Neural crest cell (in vitro differentiated cells): ENCODE measurements at regions not wholly inside any gene's neighbourhood (a gene's known extent, or its start where the extent isn't known, plus 50 kb on each side); places are given as distances from the start of the nearest gene placed in this dataset.

Source experiments
- DNase-seq: peaks from one replicate; pipeline ENCODE4 v3.0.0; 2021; ENCODE audit warnings: low read depth, mixed read lengths, low spot score
- H3K27ac Mint-ChIP-seq: one replicate; pipeline ENCODE4 v1.8.0; 2021; ENCODE audit warnings: mild to moderate bottlenecking, mixed read lengths; ENCODE audit not compliant: unreplicated experiment
- H3K27me3 Mint-ChIP-seq: 2 replicates; pipeline ENCODE4 v1.8.0; 2021; ENCODE audit warnings: low read depth, mild to moderate bottlenecking, mixed read lengths
- H3K36me3 Mint-ChIP-seq: 2 replicates; pipeline ENCODE4 v1.8.0; 2021; ENCODE audit warnings: low read depth, mild to moderate bottlenecking, mixed read lengths
- H3K4me1 Mint-ChIP-seq: 2 replicates; pipeline ENCODE4 v1.8.0; 2021; ENCODE audit warnings: mixed read lengths
- H3K4me3 Mint-ChIP-seq: one replicate; pipeline ENCODE4 v1.8.0; 2021; ENCODE audit warnings: mild to moderate bottlenecking, mixed read lengths
- H3K9me3 Mint-ChIP-seq: 2 replicates; pipeline ENCODE4 v1.8.0; 2021; ENCODE audit warnings: mixed read lengths
- TF ChIP-seq, protein P1 (sequence below): fragments of 200-600 bp; sonication (generic); conservative IDR thresholded peaks from 2 replicates; pipeline ENCODE4 v1.5.0; 2021; ENCODE audit warnings: antibody characterized with exemption, mild to moderate bottlenecking

DNA sequence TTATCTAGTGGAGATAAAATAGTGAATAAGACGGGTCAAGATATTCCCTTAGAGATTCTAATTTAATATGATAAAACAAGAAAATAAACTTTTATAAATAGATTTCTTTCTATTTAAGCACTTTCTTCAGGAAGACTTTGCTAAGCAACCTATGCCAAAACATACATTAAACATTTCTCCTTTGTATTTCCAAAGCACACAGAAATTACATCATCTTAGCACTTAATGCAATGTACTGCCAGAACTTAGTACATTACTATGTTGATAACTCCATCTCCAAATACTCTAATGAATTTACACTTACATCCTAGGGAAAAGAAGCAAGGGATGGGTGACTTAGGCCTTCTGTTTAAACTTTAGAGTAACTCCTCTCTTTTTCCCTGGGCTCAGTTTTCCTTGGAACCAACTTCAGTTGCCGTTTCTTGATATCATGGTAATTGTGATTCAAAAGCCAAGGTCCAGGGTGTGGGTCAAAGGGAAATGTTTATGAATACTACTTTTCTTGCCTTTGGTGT is 322.6 kb upstream of the PCDH20 start:
- Mint-ChIP-seq H3K9me3 (no peaks in the 10 kb centered on the region), H3K27ac (no peak overlapping the region), H3K4me1 (no peaks in the 10 kb centered on the region), H3K4me3 (no peak overlapping the region), H3K27me3 (no peaks in the 10 kb centered on the region), H3K36me3 (no peaks in the 10 kb centered on the region)
- no peak for DNase-seq
- TF ChIP-seq, protein P1, sequence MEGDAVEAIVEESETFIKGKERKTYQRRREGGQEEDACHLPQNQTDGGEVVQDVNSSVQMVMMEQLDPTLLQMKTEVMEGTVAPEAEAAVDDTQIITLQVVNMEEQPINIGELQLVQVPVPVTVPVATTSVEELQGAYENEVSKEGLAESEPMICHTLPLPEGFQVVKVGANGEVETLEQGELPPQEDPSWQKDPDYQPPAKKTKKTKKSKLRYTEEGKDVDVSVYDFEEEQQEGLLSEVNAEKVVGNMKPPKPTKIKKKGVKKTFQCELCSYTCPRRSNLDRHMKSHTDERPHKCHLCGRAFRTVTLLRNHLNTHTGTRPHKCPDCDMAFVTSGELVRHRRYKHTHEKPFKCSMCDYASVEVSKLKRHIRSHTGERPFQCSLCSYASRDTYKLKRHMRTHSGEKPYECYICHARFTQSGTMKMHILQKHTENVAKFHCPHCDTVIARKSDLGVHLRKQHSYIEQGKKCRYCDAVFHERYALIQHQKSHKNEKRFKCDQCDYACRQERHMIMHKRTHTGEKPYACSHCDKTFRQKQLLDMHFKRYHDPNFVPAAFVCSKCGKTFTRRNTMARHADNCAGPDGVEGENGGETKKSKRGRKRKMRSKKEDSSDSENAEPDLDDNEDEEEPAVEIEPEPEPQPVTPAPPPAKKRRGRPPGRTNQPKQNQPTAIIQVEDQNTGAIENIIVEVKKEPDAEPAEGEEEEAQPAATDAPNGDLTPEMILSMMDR: no peak

DNA sequence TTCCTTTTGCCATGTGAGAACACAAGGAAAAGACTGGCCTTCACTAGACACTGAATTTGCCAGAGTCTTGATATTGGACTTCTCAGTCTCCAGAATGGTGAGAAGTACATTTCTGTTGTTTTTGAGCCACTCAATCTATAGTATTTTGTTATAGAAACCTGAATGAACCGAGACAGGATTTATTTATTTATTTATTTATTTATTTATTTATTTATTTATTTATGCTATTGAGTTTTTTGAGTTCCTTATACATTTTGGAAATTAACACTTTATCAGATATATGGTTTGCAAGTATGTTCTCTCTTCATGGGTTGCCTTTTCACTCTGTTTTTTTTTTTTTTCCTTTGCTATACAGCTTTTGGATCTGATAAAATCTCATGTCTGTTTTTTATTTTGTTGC is 319.0 kb upstream of the PCDH20 start:
- H3K27me3 Mint-ChIP-seq: no peaks in the 10 kb centered on the region
- H3K36me3 Mint-ChIP-seq: no peaks in the 10 kb centered on the region
- DNase-seq: no peak
- no peaks in the 10 kb centered on the region for H3K9me3 Mint-ChIP-seq
- TF ChIP-seq, protein P1: no peak
- no peak overlapping the region for H3K27ac Mint-ChIP-seq
- H3K4me3 Mint-ChIP-seq: no peak overlapping the region
- H3K4me1 Mint-ChIP-seq: no peaks in the 10 kb centered on the region

DNA sequence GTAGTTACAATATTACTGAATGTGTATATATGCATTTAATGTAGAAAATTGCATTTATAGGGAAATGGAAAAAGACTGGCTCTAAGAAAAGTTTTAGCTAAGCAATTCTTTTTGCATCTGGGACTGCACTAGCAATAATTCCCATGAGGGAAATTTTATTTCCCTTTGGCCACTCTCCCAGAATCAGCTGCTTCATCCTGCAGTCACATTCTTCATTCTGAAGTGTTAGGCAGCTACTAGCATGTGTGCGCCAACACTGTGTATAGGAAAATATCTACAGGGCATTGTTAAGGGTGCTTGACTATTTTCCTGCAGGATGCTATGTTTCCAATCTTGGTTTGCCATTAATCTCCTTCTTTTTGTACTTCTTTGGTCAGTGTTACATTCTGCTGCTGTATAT is 312.8 kb upstream of the PCDH20 start:
- H3K27ac Mint-ChIP-seq: no peak overlapping the region

DNA sequence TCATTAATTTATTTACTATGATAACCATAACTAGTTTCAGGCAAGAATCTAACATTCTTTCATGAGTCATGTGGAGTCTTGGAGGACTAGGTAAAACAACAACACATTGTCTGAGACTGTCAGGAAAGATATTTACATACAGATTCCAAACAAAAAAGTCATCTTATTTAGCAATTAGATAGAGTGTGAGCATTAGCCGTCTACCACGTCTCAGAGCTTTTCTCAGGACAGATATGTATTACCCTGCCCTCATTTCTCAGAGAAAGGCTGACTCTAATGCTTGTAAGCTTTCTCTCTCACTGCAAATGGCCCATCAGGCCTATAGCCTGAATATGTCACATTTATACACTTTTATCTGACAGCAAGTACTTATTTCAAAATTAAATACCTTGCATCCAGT is 312.1 kb upstream of the PCDH20 start:
- no peak overlapping the region for H3K27ac Mint-ChIP-seq
- H3K4me3 Mint-ChIP-seq: no peak overlapping the region
- TF ChIP-seq, protein P1: no peak
- no peaks in the 10 kb centered on the region for H3K36me3 Mint-ChIP-seq
- no peaks in the 10 kb centered on the region for H3K4me1 Mint-ChIP-seq
- H3K27me3 Mint-ChIP-seq: no peaks in the 10 kb centered on the region
- no peaks in the 10 kb centered on the region for H3K9me3 Mint-ChIP-seq
- DNase-seq: no peak

More for the DNA sequence above, 312.8 kb upstream of the PCDH20 start:
- no peaks in the 10 kb centered on the region for H3K9me3 Mint-ChIP-seq
- H3K27me3 Mint-ChIP-seq: no peaks in the 10 kb centered on the region
- H3K36me3 Mint-ChIP-seq: no peaks in the 10 kb centered on the region
- H3K4me3 Mint-ChIP-seq: no peak overlapping the region
- H3K4me1 Mint-ChIP-seq: no peaks in the 10 kb centered on the region
- TF ChIP-seq, protein P1: no peak
- DNase-seq: no peak

DNA sequence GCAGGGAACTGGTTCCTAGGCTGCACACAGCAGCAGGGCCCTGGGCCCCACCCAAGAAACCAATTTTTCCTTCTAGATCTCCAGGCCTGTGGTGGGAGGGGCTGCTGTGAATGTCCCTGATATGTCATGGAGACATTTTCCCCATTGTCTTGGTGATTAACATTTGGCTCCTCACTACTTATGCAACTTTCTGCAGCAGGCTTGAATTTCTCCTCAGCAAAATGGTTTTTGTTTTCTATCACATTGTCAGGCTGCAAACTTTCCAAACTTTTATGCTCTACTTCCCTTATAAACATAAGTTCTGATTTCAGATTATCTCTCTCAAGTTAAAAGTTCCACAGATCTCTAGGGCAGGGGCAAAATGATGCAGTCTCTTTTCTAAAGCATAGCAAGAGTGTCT is 310.2 kb upstream of the PCDH20 start:
- no peaks in the 10 kb centered on the region for H3K4me1 Mint-ChIP-seq

More for the DNA sequence above, 310.2 kb upstream of the PCDH20 start:
- no peak for DNase-seq
- Mint-ChIP-seq H3K27ac (no peak overlapping the region), H3K9me3 (no peaks in the 10 kb centered on the region), H3K27me3 (no peaks in the 10 kb centered on the region), H3K36me3 (no peaks in the 10 kb centered on the region), H3K4me3 (no peak overlapping the region)
- TF ChIP-seq, protein P1: no peak
